Cardiac fibroblast (primary cell): ENCODE measurements at regions not wholly inside any gene's neighbourhood (a gene's known extent, or its start where the extent isn't known, plus 50 kb on each side); places are given as distances from the start of the nearest gene placed in this dataset.

Experiments used
- DNase-seq, 2 donors: peaks; one replicate each; pipeline versions ENCODE4 v3.0.0 to v3.0.0-alpha.2; 2010; ENCODE audit warnings: low read depth in 2 of 2
- H3K4me3 ChIP-seq, 2 donors: replicated peaks in 1 of 2; 1 replicate in 1 of 2; 2 replicates in 1 of 2; pipeline ENCODE4 v1.5.1; 2011; ENCODE audit warnings: low read depth in 2 of 2, low read length in 2 of 2, mild to moderate bottlenecking in 2 of 2, moderate library complexity in 1 of 2
- CTCF ChIP-seq: IDR thresholded peaks from one replicate; pipeline ENCODE4 v1.5.1; 2011; ENCODE audit warnings: low read depth, mild to moderate bottlenecking, low read length, inconsistent platforms

GRCh38 chr5:102700120-102700831 lies 54.8 kb upstream of the PAM start:
- DNase-seq = no peak

GRCh38 chr5:102700916-102701315 lies 54.2 kb upstream of the PAM start:
- no peak for DNase-seq
- no peak overlapping the region for H3K4me3 ChIP-seq
- TF ChIP-seq CTCF = no peak

More at GRCh38 chr5:102700120-102700831, 54.8 kb upstream of the PAM start:
- no peak for TF ChIP-seq CTCF
- no peak overlapping the region for H3K4me3 ChIP-seq

- no peak for DNase-seq
- no peak overlapping the region for H3K4me3 ChIP-seq
- TF ChIP-seq CTCF = no peak
Observed at GRCh38 chr5:102701748-102702147, 53.4 kb upstream of the PAM start.
